IMR-90 (cell line): ENCODE measurements at regions not wholly inside any gene's neighbourhood (a gene's known extent, or its start where the extent isn't known, plus 50 kb on each side); places are given as distances from the start of the nearest gene placed in this dataset.

Experiments
- ATAC-seq: fragments of 200-7000 bp; cut with Tn5 transposase; 2 replicates; pipeline ENCODE4 v1.9.1; 2020; ENCODE audit warnings: low read depth, mild to moderate bottlenecking, moderate library complexity
- BruUV-seq: library from RNA; stranded (reverse); fragments of 400-500 nt; replicated peaks from 2 replicates; lab custom pipeline; 2021; lab: Mats Ljungman, UMichigan
- CTCF ChIA-PET: fragments of 300-600 bp; formaldehyde crosslinking; extraction: SDS; loops from one replicate; lab custom pipeline; 2021; ENCODE audit warnings: antibody characterized with exemption; lab: Yijun Ruan, JAX
- POLR2A ChIA-PET: fragments of 300-600 bp; sonication (Branson Sonifier 250); formaldehyde crosslinking; loops from one replicate; lab custom pipeline; 2022; ENCODE audit warnings: antibody characterized with exemption; ENCODE audit not compliant: unreplicated experiment; lab: Charles Lee
- DNase-seq: peaks from one replicate; pipeline ENCODE4 v3.0.0; 2013
- H2AFZ ChIP-seq: replicated peaks from 2 replicates; pipeline ENCODE3; 2013; ENCODE audit warnings: low read length, mild to moderate bottlenecking; ENCODE audit not compliant: poor library complexity
- H2AK5ac ChIP-seq: 2 replicates; pipeline ENCODE4 v1.6.1; 2013; ENCODE audit warnings: low read depth, low read length, inconsistent platforms
- H2AK9ac ChIP-seq: replicated peaks from 2 replicates; pipeline ENCODE3; 2013; ENCODE audit warnings: mild to moderate bottlenecking, low read depth, low read length, moderate library complexity; ENCODE audit not compliant: poor library complexity
- H2BK120ac ChIP-seq: 2 replicates; pipeline ENCODE4 v1.6.1; 2013; ENCODE audit warnings: low read depth, low read length, inconsistent platforms
- H2BK15ac ChIP-seq: 3 replicates; pipeline ENCODE4 v1.6.1; 2013; ENCODE audit warnings: low read depth, low read length, inconsistent platforms
- H2BK20ac ChIP-seq: 2 replicates; pipeline ENCODE4 v1.6.1; 2013; ENCODE audit warnings: low read depth, mild to moderate bottlenecking, inconsistent platforms, low read length, moderate library complexity
- H2BK5ac ChIP-seq: 2 replicates; pipeline ENCODE4 v1.6.1; 2013; ENCODE audit warnings: mild to moderate bottlenecking, low read depth, low read length, inconsistent platforms; ENCODE audit not compliant: poor library complexity, severe bottlenecking
- H3K14ac ChIP-seq: replicated peaks from 2 replicates; pipeline ENCODE4 v1.6.1; 2013; ENCODE audit warnings: low read depth, low read length, inconsistent platforms
- H3K18ac ChIP-seq: 2 replicates; pipeline ENCODE4 v1.6.1; 2013; ENCODE audit warnings: low read depth, low read length, control low read depth
- H3K23ac ChIP-seq: 2 replicates; pipeline ENCODE4 v1.6.1; 2013; ENCODE audit warnings: low read depth, low read length, inconsistent platforms
- H3K27ac ChIP-seq: 2 replicates; pipeline ENCODE4 v1.5.1; 2013; ENCODE audit warnings: mild to moderate bottlenecking, control low read depth, low read length; ENCODE audit not compliant: insufficient read depth
- H3K27me3 ChIP-seq: 2 replicates; pipeline ENCODE4 v1.6.1; 2013; ENCODE audit warnings: low read length; ENCODE audit not compliant: control insufficient read depth, insufficient read depth
- H3K36me3 ChIP-seq: 2 replicates; pipeline ENCODE4 v1.6.1; 2013; ENCODE audit warnings: low read length, mixed read lengths; ENCODE audit not compliant: control insufficient read depth, insufficient read depth
- H3K4ac ChIP-seq: 2 replicates; pipeline ENCODE4 v1.6.1; 2013; ENCODE audit warnings: low read depth, low read length, inconsistent platforms
- H3K4me1 ChIP-seq: 2 replicates; pipeline ENCODE4 v1.6.1; 2013; ENCODE audit warnings: low read length, mixed read lengths; ENCODE audit not compliant: control insufficient read depth, insufficient read depth
- H3K4me2 ChIP-seq: 2 replicates; pipeline ENCODE4 v1.6.1; 2013; ENCODE audit warnings: low read depth, mild to moderate bottlenecking, control low read depth, low read length, moderate library complexity
- H3K4me3 ChIP-seq: 2 replicates; pipeline ENCODE4 v1.5.1; 2013; ENCODE audit warnings: low read depth, mild to moderate bottlenecking, control low read depth, low read length, moderate library complexity; ENCODE audit not compliant: insufficient read depth
- H3K56ac ChIP-seq: 2 replicates; pipeline ENCODE4 v1.6.1; 2013; ENCODE audit warnings: low read length, inconsistent platforms; ENCODE audit not compliant: insufficient read depth; ENCODE audit errors: extremely low read depth
- H3K79me1 ChIP-seq, 2 experiments: 2 replicates each; pipeline ENCODE4 v1.6.1; 2013; ENCODE audit warnings: low read length in 2 of 2, inconsistent platforms in 1 of 2, low read depth in 1 of 2
- H3K9ac ChIP-seq: 2 replicates; pipeline ENCODE4 v1.6.1; 2013; ENCODE audit warnings: low read depth, low read length, control low read depth
- H3K9me1 ChIP-seq: 2 replicates; pipeline ENCODE4 v1.6.1; 2013; ENCODE audit warnings: low read length, inconsistent platforms; ENCODE audit not compliant: insufficient read depth
- H3K9me3 ChIP-seq: 2 replicates; pipeline ENCODE4 v1.6.1; 2013; ENCODE audit warnings: low read length; ENCODE audit not compliant: control insufficient read depth, insufficient read depth
- H4K20me1 ChIP-seq: 2 replicates; pipeline ENCODE4 v1.6.1; 2013; ENCODE audit warnings: low read length, inconsistent platforms; ENCODE audit not compliant: insufficient read depth
- H4K5ac ChIP-seq: 2 replicates; pipeline ENCODE4 v1.6.1; 2013; ENCODE audit warnings: mild to moderate bottlenecking, low read depth, low read length, control low read depth
- H4K8ac ChIP-seq, 2 experiments: 2 replicates each; pipeline ENCODE4 v1.6.1; 2013; ENCODE audit warnings: low read depth in 2 of 2, low read length in 2 of 2, control low read depth in 1 of 2, inconsistent platforms in 1 of 2
- H4K91ac ChIP-seq: 2 replicates; pipeline ENCODE4 v1.6.1; 2013; ENCODE audit warnings: low read depth, low read length, inconsistent platforms; ENCODE audit not compliant: insufficient read depth
- MAFK ChIP-seq: IDR thresholded peaks from 2 replicates; pipeline ENCODE4 v1.6.1; 2012; ENCODE audit warnings: low read depth, low read length, improper control_type of control experiment
- RCOR1 ChIP-seq: IDR thresholded peaks from 2 replicates; pipeline ENCODE4 v1.6.1; 2012; ENCODE audit warnings: mild to moderate bottlenecking, low read length, improper control_type of control experiment; ENCODE audit not compliant: insufficient replicate concordance
- RFX5 ChIP-seq: IDR thresholded peaks from 2 replicates; pipeline ENCODE4 v1.8.0; 2012; ENCODE audit warnings: low read depth, mild to moderate bottlenecking, low read length, moderate library complexity
- WGBS, 2 experiments: methylation state at CpG; one replicate each; pipeline versions ENCODE4 v1.1.5 to v1.1.7; 2013; ENCODE audit warnings: missing lambda C conversion rate in 2 of 2; ENCODE audit not compliant: insufficient read length in 1 of 2; ENCODE audit errors: extremely low coverage in 2 of 2; 5-methylcytosine and 5-hydroxymethylcytosine counted together
- dilution Hi-C: fragments of 300-500 bp; cut with HindIII; formaldehyde crosslinking; loops from one replicate; pipeline ENCODE4 v1.14.3; 2018; ENCODE audit warnings: low sequenced_read_pairs; ENCODE audit not compliant: unreplicated experiment
- in situ Hi-C: fragments of 300-500 bp; cut with MboI; formaldehyde crosslinking; loops from 3 replicates; pipeline ENCODE4 v1.14.3; 2019; ENCODE audit warnings: low sequenced_read_pairs, inconsistent platforms, mixed read lengths
- intact Hi-C: fragments of 100-400 bp; cut with micrococcal nuclease; formaldehyde crosslinking; loops from 2 replicates; pipeline ENCODE4 v1.10.0; 2022
- TF ChIP-seq, protein P1 (sequence below): fragments of 150-350 bp; IDR thresholded peaks from 2 replicates; pipeline ENCODE4 v1.6.1; 2017; ENCODE audit warnings: mild to moderate bottlenecking, antibody characterized with exemption, low read length, low read depth

DNA sequence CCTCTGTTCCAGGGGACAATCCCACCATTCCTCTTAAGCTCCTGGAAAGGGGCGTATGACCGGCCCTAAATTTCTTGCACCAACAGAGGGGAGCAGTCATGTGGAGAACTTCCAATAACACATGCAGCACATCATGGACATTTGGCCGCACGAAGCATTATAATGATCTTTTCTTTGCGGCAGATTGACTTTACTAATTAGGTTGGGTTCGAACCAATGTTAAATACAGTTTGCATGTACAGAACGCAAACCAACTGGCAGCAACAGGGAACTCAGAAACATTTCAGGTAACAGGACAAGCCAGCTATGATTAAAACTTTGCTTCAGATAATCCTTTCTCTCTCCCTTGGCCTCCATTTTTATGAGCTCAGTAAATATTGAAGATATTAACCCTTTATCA, 100.8 kb upstream of the ADPGK start:
- Histone ChIP-seq H3K23ac (no peak overlapping the region), H2AFZ (no peak overlapping the region), H4K8ac (no peak overlapping the region), H4K5ac (no peak overlapping the region), H2BK5ac (no peak overlapping the region), H3K4ac (no peak overlapping the region), H3K4me1 (no peaks in the 10 kb centered on the region), H3K27me3 (peaks cover 14% of the 10 kb centered on the region), H3K9ac (no peak overlapping the region), H3K36me3 (no peaks in the 10 kb centered on the region), H3K18ac (no peak overlapping the region), H2BK120ac (no peak overlapping the region), H3K56ac (no peak overlapping the region), H4K91ac (no peak overlapping the region), H3K4me3 (no peak overlapping the region), H4K20me1 (no peaks in the 10 kb centered on the region), H2AK5ac (no peak overlapping the region), H2BK20ac (no peak overlapping the region), H3K9me3 (0 out of 2 replicates have a peak, but pooled peaks cover 2% of the 10 kb centered on the region), H3K4me2 (no peak overlapping the region), H3K27ac (no peak overlapping the region), H2AK9ac (no peak overlapping the region), H3K14ac (no peak overlapping the region), H2BK15ac (no peak overlapping the region), H3K79me1 (no peaks in the 10 kb centered on the region), H3K9me1 (no peaks in the 10 kb centered on the region)
- WGBS, 2 experiments, result 92% methylated on average over 2 of the region's 7 CpGs; no CpG with 5 or more reads in 1 of the 2 experiments
- no TSS peak for BruUV-seq
- ChIA-PET POLR2A (no interaction called here), CTCF (no interaction called here)
- DNase-seq (no peak), ATAC-seq (no peak)
- intact Hi-C loops, result no loop called here
- dilution Hi-C loops, result no loop called here
- in situ Hi-C loops, result no loop called here
- TF ChIP-seq, protein P1, sequence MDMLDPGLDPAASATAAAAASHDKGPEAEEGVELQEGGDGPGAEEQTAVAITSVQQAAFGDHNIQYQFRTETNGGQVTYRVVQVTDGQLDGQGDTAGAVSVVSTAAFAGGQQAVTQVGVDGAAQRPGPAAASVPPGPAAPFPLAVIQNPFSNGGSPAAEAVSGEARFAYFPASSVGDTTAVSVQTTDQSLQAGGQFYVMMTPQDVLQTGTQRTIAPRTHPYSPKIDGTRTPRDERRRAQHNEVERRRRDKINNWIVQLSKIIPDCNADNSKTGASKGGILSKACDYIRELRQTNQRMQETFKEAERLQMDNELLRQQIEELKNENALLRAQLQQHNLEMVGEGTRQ, result no peak
- TF ChIP-seq RFX5, result no peak
- TF ChIP-seq MAFK, result no peak
- TF ChIP-seq RCOR1, result no peak
